AG09309 (cell line): ENCODE measurements at regions not wholly inside any gene's neighbourhood (a gene's known extent, or its start where the extent isn't known, plus 50 kb on each side); places are given as distances from the start of the nearest gene placed in this dataset.
"Not testable (repeated sequence)": the region's sequence is repeated elsewhere in the genome, so short reads cannot be mapped to it uniquely, and the experiment has no call there.

Source experiments
- DNase-seq: peaks from one replicate; pipeline ENCODE4 v3.0.0-alpha.2; 2010; ENCODE audit warnings: low read depth
- H3K4me3 ChIP-seq: 2 replicates; pipeline ENCODE4 v1.5.1; 2011; ENCODE audit warnings: mild to moderate bottlenecking, low read depth, low read length, moderate library complexity; ENCODE audit not compliant: control insufficient read depth
- TF ChIP-seq, protein P1 (sequence below): IDR thresholded peaks from 2 replicates; pipeline ENCODE4 v1.5.1; 2011; ENCODE audit warnings: mild to moderate bottlenecking, low read depth, low read length, inconsistent platforms; ENCODE audit not compliant: insufficient read depth, control insufficient read depth; ENCODE audit errors: missing control alignments

DNA sequence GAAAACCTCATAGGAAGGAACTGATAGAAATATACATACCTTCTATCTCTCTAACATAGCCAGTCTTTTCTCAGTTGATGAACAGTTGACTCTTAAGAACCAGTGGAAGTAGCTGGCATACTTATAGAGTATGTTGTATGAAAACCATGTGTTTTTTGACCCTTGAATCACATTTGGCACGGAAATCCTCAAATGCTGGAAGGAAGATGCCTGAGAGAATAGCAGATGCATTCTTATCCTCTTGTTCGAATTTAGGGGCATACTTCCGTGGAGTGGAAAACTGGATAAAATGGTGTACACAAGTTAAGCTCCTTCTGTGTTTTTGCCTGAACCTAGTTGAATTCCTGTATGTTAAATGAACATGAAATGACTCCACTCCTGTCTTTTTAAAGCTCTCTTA is 145.5 kb downstream of the PCDH7 start:
- TF ChIP-seq, protein P1, sequence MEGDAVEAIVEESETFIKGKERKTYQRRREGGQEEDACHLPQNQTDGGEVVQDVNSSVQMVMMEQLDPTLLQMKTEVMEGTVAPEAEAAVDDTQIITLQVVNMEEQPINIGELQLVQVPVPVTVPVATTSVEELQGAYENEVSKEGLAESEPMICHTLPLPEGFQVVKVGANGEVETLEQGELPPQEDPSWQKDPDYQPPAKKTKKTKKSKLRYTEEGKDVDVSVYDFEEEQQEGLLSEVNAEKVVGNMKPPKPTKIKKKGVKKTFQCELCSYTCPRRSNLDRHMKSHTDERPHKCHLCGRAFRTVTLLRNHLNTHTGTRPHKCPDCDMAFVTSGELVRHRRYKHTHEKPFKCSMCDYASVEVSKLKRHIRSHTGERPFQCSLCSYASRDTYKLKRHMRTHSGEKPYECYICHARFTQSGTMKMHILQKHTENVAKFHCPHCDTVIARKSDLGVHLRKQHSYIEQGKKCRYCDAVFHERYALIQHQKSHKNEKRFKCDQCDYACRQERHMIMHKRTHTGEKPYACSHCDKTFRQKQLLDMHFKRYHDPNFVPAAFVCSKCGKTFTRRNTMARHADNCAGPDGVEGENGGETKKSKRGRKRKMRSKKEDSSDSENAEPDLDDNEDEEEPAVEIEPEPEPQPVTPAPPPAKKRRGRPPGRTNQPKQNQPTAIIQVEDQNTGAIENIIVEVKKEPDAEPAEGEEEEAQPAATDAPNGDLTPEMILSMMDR, result no peak
- no peak overlapping the region for H3K4me3 ChIP-seq
- DNase-seq, result no peak

DNA sequence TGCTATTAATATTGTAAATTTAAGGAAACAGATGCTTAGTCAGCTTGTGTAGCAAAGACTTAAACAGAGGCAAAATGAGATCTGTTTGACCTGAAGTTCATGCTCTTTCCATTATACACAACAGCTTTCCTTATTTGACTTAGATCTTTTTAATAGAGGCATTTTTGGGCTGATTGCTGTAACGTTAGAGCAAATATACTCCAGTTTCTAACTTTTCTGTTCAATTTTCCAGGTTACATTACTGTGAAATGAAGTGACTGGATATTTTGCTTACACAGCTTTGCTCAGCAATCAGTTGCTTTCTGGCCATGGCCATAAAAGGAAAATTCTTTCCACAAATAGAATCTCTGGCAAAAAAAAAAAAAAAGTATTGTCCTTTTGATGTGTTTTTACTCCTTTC is 146.2 kb downstream of the PCDH7 start:
- TF ChIP-seq, protein P1, result no peak
- no peak overlapping the region for H3K4me3 ChIP-seq
- no peak for DNase-seq

DNA sequence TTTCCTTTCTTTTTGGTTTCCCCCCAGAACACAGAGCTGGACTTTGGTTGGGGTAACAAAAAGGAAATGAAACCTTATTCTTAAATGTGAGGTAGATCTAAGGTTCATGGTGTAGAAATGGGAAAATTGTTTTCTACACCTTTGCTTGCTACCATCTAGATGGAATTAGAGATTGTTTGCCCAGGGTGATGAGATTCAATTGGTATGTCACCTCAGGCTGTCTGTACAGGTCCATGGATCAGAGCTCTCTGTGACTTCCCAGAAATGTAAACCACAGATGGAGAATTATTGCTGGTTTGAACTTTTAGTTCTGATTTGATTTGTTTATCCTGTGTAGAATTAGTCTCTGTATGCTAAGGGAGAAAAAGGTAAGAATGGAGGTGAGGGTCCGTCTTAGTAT is 146.7 kb downstream of the PCDH7 start:
- no peak overlapping the region for H3K4me3 ChIP-seq
- no peak for DNase-seq
- TF ChIP-seq, protein P1, result no peak

- TF ChIP-seq, protein P1, result no peak
- no peak for DNase-seq
- no peak overlapping the region for H3K4me3 ChIP-seq
Observed at GRCh38 chr4:30867427-30867826, 147.3 kb downstream of the PCDH7 start.

- H3K4me3 ChIP-seq, result no peak overlapping the region
- TF ChIP-seq, protein P1, result no peak
- DNase-seq, result no peak
Observed at GRCh38 chr4:30868111-30868895, 148.1 kb downstream of the PCDH7 start.

DNA sequence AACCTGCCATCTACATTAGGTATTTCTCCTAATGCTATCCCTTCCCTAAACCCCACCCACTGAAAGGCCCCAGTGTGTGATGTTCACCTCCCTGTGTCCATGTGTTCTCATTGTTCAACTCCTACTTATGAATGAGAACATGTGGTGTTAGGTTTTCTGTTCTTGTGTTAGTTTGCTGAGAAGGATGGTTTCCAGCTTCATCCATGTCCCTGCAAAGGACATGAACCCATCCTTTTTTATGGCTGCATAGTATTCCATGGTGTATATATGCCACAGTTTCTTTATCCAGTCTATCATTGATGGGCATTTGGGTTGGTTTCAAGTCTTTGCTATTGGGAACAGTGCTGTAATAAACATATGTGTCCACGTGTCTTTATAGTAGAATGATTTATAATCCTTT is 149.2 kb downstream of the PCDH7 start:
- H3K4me3 ChIP-seq, DNase-seq: not testable (repeated sequence)

GRCh38 chr4:30870513-30870912 is 150.3 kb downstream of the PCDH7 start:
- no peak for DNase-seq

More at GRCh38 chr4:30870513-30870912, 150.3 kb downstream of the PCDH7 start:
- H3K4me3 ChIP-seq, result no peak overlapping the region
- TF ChIP-seq, protein P1, result no peak
